ENCODE measurements at regions not wholly inside any gene's neighbourhood (a gene's known extent, or its start where the extent isn't known, plus 50 kb on each side); places are given as distances from the start of the nearest gene placed in this dataset.

DNA sequence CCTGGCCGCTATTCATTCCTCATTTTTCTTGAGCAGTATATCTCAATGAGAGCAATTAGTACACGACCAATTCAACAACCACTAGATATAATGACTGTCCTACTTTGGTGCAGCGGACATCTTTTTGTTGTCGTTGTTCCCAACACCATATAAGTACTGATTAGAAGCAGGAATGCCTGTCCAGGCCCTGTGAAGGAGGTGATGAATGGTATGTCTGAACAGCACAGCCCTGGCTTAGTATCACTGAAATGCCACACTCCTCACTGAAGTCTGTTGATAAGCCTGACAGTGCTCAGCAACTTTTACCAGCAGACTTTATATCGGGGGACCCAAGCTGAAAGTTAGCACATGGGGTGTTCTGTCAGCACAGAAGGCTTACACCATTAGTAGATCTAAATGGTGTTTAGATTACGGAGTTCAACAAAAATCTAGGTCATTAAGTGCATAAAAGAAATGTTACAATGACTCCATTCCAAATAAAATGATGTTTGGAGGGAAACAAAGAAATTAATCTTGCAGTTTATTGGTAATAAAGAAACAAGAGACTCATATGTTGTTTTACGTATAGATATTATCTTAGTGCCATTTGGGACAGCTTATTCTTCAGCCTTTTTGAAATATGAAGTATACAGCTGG, 228.3 kb upstream of the TTC29 start:
- TF ChIP-seq, protein P1, sequence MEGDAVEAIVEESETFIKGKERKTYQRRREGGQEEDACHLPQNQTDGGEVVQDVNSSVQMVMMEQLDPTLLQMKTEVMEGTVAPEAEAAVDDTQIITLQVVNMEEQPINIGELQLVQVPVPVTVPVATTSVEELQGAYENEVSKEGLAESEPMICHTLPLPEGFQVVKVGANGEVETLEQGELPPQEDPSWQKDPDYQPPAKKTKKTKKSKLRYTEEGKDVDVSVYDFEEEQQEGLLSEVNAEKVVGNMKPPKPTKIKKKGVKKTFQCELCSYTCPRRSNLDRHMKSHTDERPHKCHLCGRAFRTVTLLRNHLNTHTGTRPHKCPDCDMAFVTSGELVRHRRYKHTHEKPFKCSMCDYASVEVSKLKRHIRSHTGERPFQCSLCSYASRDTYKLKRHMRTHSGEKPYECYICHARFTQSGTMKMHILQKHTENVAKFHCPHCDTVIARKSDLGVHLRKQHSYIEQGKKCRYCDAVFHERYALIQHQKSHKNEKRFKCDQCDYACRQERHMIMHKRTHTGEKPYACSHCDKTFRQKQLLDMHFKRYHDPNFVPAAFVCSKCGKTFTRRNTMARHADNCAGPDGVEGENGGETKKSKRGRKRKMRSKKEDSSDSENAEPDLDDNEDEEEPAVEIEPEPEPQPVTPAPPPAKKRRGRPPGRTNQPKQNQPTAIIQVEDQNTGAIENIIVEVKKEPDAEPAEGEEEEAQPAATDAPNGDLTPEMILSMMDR (IDR thresholded peaks at IDR 0.05): no peak
- H3K4me3 ChIP-seq: no peak overlapping the region
- peak; percentile 93 to 100 (median 99) for ATAC-seq
- intact Hi-C loops (cut with DNase I): loop anchor here in 1 of 10 donors (10.0 kb wide), 1 partner anchor 151 kb away; no protein-coding TSS in a partner anchor
- no peaks in the 10 kb centered on the region for H3K27me3 ChIP-seq
- peak overlapping the region in 5 of 10 donors; percentile 11 to 57 (median 32) for H3K27ac ChIP-seq
- H3K4me1 ChIP-seq: peaks cover 0 to 12% (median 0%) of the 10 kb centered on the region in 9 donors
- DNase-seq: peak in 1 of 2 donors; percentile 48
- no peaks in the 10 kb centered on the region for H3K36me3 ChIP-seq
- H3K9me3 ChIP-seq: no peaks in the 10 kb centered on the region
- WGBS, 2 donors: 24 to 31% methylated on average over 7 of the region's 7 CpGs

DNA sequence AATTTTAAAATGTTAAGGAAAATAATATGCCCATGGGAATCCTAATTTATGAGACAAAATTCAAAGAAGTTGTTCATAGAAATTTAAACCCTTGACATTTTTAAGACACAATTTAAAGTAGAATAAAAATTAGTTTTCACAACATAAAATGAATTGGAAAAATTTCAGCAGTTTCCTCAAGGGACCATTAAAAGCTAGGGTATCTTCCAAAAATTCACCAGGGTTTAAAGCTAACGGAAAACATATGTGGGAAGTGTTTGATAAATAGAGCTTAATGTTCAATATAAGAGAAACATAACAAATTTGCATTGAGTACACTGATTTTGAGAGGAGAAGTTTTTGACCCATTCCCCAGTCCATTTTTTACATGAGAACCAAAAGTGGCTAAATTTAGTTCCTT, 228.9 kb upstream of the TTC29 start:
- Histone ChIP-seq H3K4me3 (no peak overlapping the region), H3K27ac (no peak overlapping the region), H3K27me3 (no peaks in the 10 kb centered on the region), H3K4me1 (peaks cover 0 to 12% (median 0%) of the 10 kb centered on the region in 9 donors), H3K9me3 (no peaks in the 10 kb centered on the region), H3K36me3 (no peaks in the 10 kb centered on the region)
- ATAC-seq: no peak
- intact Hi-C loops (cut with DNase I): loop anchor here in 1 of 10 donors (10.0 kb wide), 1 partner anchor 150 kb away; no protein-coding TSS in a partner anchor
- 60 to 63% methylated on average over 1 of the region's 1 CpG for WGBS, 2 donors
- no peak for DNase-seq
- TF ChIP-seq, protein P1 (IDR thresholded peaks at IDR 0.05): no peak

DNA sequence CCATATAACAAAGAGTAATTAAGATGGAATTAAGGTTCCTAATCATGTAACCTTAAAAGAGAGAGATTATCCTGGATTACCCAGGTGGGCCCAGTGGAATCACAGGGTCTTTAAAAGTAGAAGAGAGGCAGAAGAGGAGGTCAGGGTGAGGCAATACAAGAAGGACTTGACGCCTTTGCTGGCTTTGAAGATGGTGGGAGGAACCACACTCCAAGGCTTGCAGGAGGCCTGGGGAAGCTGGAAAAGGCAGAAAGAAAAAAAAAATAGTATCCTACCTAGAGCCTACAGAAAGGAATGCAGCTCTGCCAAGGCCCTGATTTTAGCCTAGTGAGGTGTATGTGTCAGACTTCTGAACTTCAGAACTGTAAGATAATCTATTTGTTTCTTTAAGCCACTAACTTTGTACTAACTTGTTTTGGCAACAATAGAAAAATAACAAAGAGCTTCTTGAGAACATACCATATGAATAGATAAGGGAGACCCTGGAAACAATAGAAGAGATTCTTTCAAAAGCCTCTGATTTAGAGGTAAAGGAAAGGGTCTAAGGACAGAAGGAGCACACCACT, 229.9 kb upstream of the TTC29 start:
- WGBS, 2 donors: 94 to 97% methylated on average over 1 of the region's 1 CpG
- TF ChIP-seq, protein P1 (IDR thresholded peaks at IDR 0.05): no peak
- no peaks in the 10 kb centered on the region for H3K27me3 ChIP-seq
- no peak for ATAC-seq
- DNase-seq: no peak
- peaks cover 0 to 12% (median 0%) of the 10 kb centered on the region in 9 donors for H3K4me1 ChIP-seq
- H3K9me3 ChIP-seq: no peaks in the 10 kb centered on the region
- no peaks in the 10 kb centered on the region for H3K36me3 ChIP-seq
- H3K27ac ChIP-seq: no peak overlapping the region
- H3K4me3 ChIP-seq: no peak overlapping the region
- intact Hi-C loops (cut with DNase I): loop anchor here in 1 of 10 donors (10.0 kb wide), 1 partner anchor 149 kb away; no protein-coding TSS in a partner anchor

DNA sequence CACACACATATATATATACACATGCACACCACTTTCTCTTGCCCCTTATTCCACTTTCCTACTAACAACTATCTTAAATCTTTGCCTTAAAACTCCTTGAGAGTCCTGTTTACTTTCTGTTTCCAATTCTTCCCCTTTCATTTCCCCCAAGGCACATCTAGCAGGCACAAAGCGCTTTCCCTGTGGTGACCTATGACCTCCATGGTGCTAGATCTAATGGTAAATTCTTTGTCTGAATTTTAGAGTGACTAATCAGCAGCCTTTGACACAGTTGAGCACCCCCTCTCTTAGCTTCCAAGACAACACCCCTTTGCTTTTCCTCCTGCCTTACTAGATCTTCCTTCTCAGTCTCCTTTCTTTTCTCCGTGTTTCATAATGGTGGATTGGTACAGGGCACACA, 236.4 kb upstream of the TTC29 start:
- H3K4me3 ChIP-seq: no peak overlapping the region
- no peak for DNase-seq
- peaks cover 0 to 27% (median 0%) of the 10 kb centered on the region in 11 donors for H3K9me3 ChIP-seq
- TF ChIP-seq, protein P1 (IDR thresholded peaks at IDR 0.05): no peak
- H3K27me3 ChIP-seq: no peaks in the 10 kb centered on the region
- no peak for ATAC-seq
- no peak overlapping the region for H3K27ac ChIP-seq
- no peaks in the 10 kb centered on the region for H3K36me3 ChIP-seq
- intact Hi-C loops (cut with DNase I): no loop called here
- H3K4me1 ChIP-seq: no peaks in the 10 kb centered on the region
- 77 to 85% methylated on average over 2 of the region's 2 CpGs for WGBS, 2 donors

Measured in heart right ventricle (tissue), 16 donors.